PC-9 (cell line): ENCODE measurements at regions not wholly inside any gene's neighbourhood (a gene's known extent, or its start where the extent isn't known, plus 50 kb on each side); places are given as distances from the start of the nearest gene placed in this dataset.

Experiments
- EZH2 ChIP-seq: fragments of 200-600 bp; sonication (generic); IDR thresholded peaks from 2 replicates; pipeline ENCODE4 v1.8.0; 2017; ENCODE audit warnings: antibody characterized with exemption, low read depth
- TF ChIP-seq, protein P1 (sequence below): fragments of 200-600 bp; sonication (generic); conservative IDR thresholded peaks from 2 replicates; pipeline ENCODE4 v1.6.1; 2017; ENCODE audit warnings: mixed run types, antibody characterized with exemption, mild to moderate bottlenecking, moderate library complexity

DNA sequence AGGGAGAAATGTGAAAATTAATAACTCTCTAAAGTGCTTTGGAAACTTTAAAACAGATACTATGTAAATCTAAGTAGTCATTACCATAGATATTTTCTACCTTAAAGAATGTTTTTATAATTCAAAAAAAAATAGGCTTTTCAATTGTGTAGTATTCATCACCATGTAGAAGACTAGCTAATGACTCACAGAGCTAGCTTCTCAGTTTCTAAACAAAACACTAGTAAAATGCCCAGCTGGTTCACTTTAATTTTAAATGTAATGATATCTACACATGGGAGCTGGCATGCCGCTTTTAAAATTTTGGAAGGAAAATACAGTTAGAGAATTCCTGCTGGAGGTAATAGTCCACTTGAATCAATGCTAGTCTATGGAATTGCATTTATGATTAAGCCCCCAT lies 509.8 kb downstream of the CSNK1G3 start:
- TF ChIP-seq, protein P1, sequence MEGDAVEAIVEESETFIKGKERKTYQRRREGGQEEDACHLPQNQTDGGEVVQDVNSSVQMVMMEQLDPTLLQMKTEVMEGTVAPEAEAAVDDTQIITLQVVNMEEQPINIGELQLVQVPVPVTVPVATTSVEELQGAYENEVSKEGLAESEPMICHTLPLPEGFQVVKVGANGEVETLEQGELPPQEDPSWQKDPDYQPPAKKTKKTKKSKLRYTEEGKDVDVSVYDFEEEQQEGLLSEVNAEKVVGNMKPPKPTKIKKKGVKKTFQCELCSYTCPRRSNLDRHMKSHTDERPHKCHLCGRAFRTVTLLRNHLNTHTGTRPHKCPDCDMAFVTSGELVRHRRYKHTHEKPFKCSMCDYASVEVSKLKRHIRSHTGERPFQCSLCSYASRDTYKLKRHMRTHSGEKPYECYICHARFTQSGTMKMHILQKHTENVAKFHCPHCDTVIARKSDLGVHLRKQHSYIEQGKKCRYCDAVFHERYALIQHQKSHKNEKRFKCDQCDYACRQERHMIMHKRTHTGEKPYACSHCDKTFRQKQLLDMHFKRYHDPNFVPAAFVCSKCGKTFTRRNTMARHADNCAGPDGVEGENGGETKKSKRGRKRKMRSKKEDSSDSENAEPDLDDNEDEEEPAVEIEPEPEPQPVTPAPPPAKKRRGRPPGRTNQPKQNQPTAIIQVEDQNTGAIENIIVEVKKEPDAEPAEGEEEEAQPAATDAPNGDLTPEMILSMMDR, result no peak
- TF ChIP-seq EZH2, result no peak
